OCI-LY7 (cell line): ENCODE measurements at regions not wholly inside any gene's neighbourhood (a gene's known extent, or its start where the extent isn't known, plus 50 kb on each side); places are given as distances from the start of the nearest gene placed in this dataset.

ENCODE experiments used
- BruUV-seq: library from RNA; stranded (reverse); fragments of 400-500 nt; replicated peaks from 2 replicates; lab custom pipeline; 2021; lab: Mats Ljungman, UMichigan
- CTCF ChIA-PET: fragments of 300-600 bp; sonication (Branson Sonifier 250); formaldehyde crosslinking; loops from one replicate; lab custom pipeline; 2022; ENCODE audit warnings: antibody characterized with exemption; ENCODE audit not compliant: unreplicated experiment; lab: Charles Lee
- POLR2A ChIA-PET: fragments of 300-600 bp; sonication (Branson Sonifier 250); formaldehyde crosslinking; loops from one replicate; lab custom pipeline; 2022; ENCODE audit warnings: antibody characterized with exemption; lab: Charles Lee
- DNase-seq: peaks from one replicate; pipeline ENCODE4 v3.0.0-alpha.2; 2015; ENCODE audit warnings: low spot score
- H2AFZ ChIP-seq: fragments of 200-600 bp; sonication (generic), shearing (Covaris generic); 2 replicates; pipeline ENCODE4 v1.6.1; 2014; ENCODE audit warnings: mild to moderate bottlenecking, antibody characterized with exemption, low read length, moderate library complexity
- H3K27ac ChIP-seq: fragments of 200-600 bp; sonication (generic); 2 replicates; pipeline ENCODE4 v1.5.1; 2014; ENCODE audit warnings: mixed run types, low read depth, mild to moderate bottlenecking, moderate library complexity, low read length, inconsistent platforms; ENCODE audit not compliant: poor library complexity, severe bottlenecking
- H3K36me3 ChIP-seq: fragments of 200-600 bp; sonication (generic); 2 replicates; pipeline ENCODE4 v1.6.1; 2014; ENCODE audit warnings: mild to moderate bottlenecking, antibody characterized with exemption, low read length, moderate library complexity, mixed read lengths; ENCODE audit not compliant: insufficient read depth
- H3K4me1 ChIP-seq: fragments of 200-600 bp; sonication (generic); 2 replicates; pipeline ENCODE4 v1.5.1; 2014; ENCODE audit warnings: mild to moderate bottlenecking, low read length; ENCODE audit not compliant: insufficient read depth, poor library complexity, severe bottlenecking
- H3K4me2 ChIP-seq: fragments of 200-600 bp; sonication (generic); 2 replicates; pipeline ENCODE4 v1.6.1; 2014; ENCODE audit warnings: mild to moderate bottlenecking, low read length
- H3K4me3 ChIP-seq: fragments of 200-600 bp; sonication (generic); 2 replicates; pipeline ENCODE4 v1.5.1; 2014; ENCODE audit warnings: mild to moderate bottlenecking, low read depth, low read length; ENCODE audit not compliant: poor library complexity, severe bottlenecking
- H3K79me2 ChIP-seq: fragments of 200-600 bp; sonication (generic); 2 replicates; pipeline ENCODE4 v1.6.1; 2016; ENCODE audit warnings: low read depth, mild to moderate bottlenecking, low read length, moderate library complexity, mixed read lengths; ENCODE audit not compliant: insufficient read depth
- H3K9me2 ChIP-seq: fragments of 200-600 bp; sonication (generic); 2 replicates; pipeline ENCODE4 v1.6.1; 2016; ENCODE audit warnings: mild to moderate bottlenecking, low read length, mixed read lengths; ENCODE audit not compliant: insufficient read depth
- H3K9me3 ChIP-seq: fragments of 200-600 bp; sonication (generic); 2 replicates; pipeline ENCODE4 v1.6.1; 2014; ENCODE audit warnings: mild to moderate bottlenecking, mixed run types, low read length, mixed read lengths
- H4K20me1 ChIP-seq: fragments of 200-600 bp; sonication (generic); 2 replicates; pipeline ENCODE4 v1.6.1; 2014; ENCODE audit warnings: mild to moderate bottlenecking, antibody characterized with exemption, low read length, moderate library complexity, mixed read lengths; ENCODE audit not compliant: insufficient read depth
- EZH2phosphoT487 ChIP-seq: fragments of 200-600 bp; sonication (generic); IDR thresholded peaks from 2 replicates; pipeline ENCODE4 v1.6.1; 2018; ENCODE audit warnings: low read depth, borderline replicate concordance, mild to moderate bottlenecking, mixed run types, antibody characterized with exemption, low read length, moderate library complexity, mixed read lengths
- intact Hi-C: fragments of 100-400 bp; cut with micrococcal nuclease; formaldehyde crosslinking; loops from one replicate; pipeline ENCODE4 v1.10.0; 2022; ENCODE audit not compliant: unreplicated experiment
- TF ChIP-seq, protein P1 (sequence below): fragments of 200-600 bp; sonication (generic); conservative IDR thresholded peaks from 2 replicates; pipeline ENCODE4 v1.5.1; 2014; ENCODE audit warnings: mild to moderate bottlenecking, antibody characterized with exemption, low read length, moderate library complexity, mixed read lengths

DNA sequence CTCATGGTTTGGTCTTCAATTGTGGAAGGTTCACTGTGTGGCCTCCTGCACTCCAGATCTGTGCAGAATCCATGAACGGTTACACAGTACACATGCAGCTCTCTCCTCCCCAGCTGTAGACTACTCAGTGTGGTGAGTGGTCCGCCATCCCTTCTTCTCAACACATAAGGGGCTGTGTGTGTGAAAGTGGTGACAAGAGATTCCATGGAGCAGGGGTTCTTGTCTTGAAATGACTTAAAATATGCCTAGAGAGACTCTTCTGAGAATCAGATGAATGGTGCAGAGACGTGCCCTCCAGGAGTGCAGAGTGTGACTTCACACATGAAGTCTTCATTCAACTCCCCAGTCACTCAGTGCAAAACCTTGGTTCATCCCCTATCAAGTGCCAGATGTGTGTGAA lies 151.0 kb upstream of the COPS8 start:
- no TSS peak for BruUV-seq
- TF ChIP-seq EZH2phosphoT487, result no peak
- TF ChIP-seq, protein P1, sequence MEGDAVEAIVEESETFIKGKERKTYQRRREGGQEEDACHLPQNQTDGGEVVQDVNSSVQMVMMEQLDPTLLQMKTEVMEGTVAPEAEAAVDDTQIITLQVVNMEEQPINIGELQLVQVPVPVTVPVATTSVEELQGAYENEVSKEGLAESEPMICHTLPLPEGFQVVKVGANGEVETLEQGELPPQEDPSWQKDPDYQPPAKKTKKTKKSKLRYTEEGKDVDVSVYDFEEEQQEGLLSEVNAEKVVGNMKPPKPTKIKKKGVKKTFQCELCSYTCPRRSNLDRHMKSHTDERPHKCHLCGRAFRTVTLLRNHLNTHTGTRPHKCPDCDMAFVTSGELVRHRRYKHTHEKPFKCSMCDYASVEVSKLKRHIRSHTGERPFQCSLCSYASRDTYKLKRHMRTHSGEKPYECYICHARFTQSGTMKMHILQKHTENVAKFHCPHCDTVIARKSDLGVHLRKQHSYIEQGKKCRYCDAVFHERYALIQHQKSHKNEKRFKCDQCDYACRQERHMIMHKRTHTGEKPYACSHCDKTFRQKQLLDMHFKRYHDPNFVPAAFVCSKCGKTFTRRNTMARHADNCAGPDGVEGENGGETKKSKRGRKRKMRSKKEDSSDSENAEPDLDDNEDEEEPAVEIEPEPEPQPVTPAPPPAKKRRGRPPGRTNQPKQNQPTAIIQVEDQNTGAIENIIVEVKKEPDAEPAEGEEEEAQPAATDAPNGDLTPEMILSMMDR, result no peak
- H3K27ac ChIP-seq, result no peak overlapping the region
- no peak overlapping the region for H2AFZ ChIP-seq
- H3K79me2 ChIP-seq, result no peaks in the 10 kb centered on the region
- H3K36me3 ChIP-seq, result no peaks in the 10 kb centered on the region
- H3K4me2 ChIP-seq, result no peak overlapping the region
- no peak overlapping the region for H3K4me3 ChIP-seq
- intact Hi-C loops, result no loop called here
- POLR2A ChIA-PET, result no interaction called here
- H3K9me2 ChIP-seq, result no peaks in the 10 kb centered on the region
- H4K20me1 ChIP-seq, result no peaks in the 10 kb centered on the region
- H3K4me1 ChIP-seq, result no peaks in the 10 kb centered on the region
- no peaks in the 10 kb centered on the region for H3K9me3 ChIP-seq
- no peak for DNase-seq
- CTCF ChIA-PET, result no interaction called here

DNA sequence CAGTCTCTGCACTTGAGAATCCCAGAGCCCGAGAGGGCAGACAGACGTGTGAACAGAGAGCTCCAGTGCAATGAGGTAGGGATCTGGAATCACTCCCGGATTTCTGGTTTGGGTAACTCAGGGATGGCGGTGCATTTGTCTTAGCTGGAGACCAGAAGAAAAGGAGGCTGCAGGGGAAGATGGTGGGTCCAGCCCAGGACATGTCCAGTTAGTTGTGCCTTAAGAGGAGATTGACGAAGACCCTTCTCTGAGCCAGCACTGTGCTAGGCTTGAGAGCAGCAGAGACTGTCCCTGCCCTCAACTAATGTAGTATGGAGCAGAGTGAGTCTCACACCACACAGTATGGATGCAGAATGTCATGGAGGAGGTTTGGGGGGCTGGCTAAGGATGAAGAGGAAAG lies 150.6 kb upstream of the COPS8 start:
- POLR2A ChIA-PET, result no interaction called here
- no peaks in the 10 kb centered on the region for H3K79me2 ChIP-seq
- no peak overlapping the region for H2AFZ ChIP-seq
- no peaks in the 10 kb centered on the region for H4K20me1 ChIP-seq
- H3K9me3 ChIP-seq, result no peaks in the 10 kb centered on the region
- TF ChIP-seq, protein P1, result no peak
- no peak for TF ChIP-seq EZH2phosphoT487
- no peaks in the 10 kb centered on the region for H3K4me1 ChIP-seq
- BruUV-seq, result no TSS peak
- intact Hi-C loops, result no loop called here
- H3K27ac ChIP-seq, result no peak overlapping the region
- H3K4me2 ChIP-seq, result no peak overlapping the region
- no peak overlapping the region for H3K4me3 ChIP-seq
- DNase-seq, result no peak
- CTCF ChIA-PET, result no interaction called here
- no peaks in the 10 kb centered on the region for H3K9me2 ChIP-seq
- H3K36me3 ChIP-seq, result no peaks in the 10 kb centered on the region

DNA sequence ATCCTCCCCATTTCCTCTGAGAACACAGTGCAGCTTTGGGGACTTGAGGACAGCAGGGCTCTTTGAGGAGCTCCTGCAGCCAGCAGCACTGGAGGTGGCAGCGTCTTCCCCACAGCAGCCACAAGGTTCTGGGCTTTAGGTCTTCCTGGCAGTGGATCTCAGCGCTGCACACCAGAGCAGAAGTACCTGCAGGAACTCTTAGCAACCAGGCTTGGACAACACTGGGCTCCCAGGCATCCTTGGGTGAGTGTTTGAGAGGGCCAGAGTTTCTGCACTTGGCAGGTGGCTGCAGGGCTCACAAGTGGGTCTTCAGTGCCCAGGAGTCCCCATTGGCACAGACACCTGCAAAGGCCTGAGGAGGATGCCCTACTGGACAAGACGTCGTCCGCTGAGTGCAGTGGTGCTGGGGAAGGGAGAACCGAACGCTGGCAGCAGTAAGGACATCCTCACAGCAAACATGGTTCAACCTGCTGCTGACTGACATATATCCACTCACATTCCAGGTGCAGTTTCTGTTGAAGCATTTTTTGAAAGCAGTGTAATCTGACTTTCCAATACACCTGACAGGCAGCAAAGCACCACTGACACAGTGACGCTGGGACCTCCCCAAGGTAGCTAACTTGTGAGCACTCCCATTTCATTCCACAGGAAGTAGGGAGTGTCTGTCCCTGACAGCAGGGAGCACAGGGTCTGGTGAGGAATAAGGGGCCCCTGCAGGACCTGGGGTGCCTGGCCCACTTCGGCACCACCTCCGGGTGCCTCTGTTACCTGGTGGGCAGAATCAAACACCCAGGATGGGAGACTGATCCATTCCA lies 149.9 kb upstream of the COPS8 start:
- BruUV-seq, result no TSS peak
- Histone ChIP-seq H3K9me3 (no peaks in the 10 kb centered on the region), H3K79me2 (no peaks in the 10 kb centered on the region), H3K9me2 (no peaks in the 10 kb centered on the region), H3K4me1 (no peaks in the 10 kb centered on the region), H3K27ac (no peak overlapping the region), H3K4me3 (no peak overlapping the region), H4K20me1 (no peaks in the 10 kb centered on the region), H3K36me3 (no peaks in the 10 kb centered on the region), H2AFZ (no peak overlapping the region), H3K4me2 (no peak overlapping the region)
- intact Hi-C loops, result no loop called here
- TF ChIP-seq, protein P1, result no peak
- TF ChIP-seq EZH2phosphoT487, result no peak
- ChIA-PET POLR2A (no interaction called here), CTCF (no interaction called here)
- DNase-seq, result no peak
